K562 (cell line): ENCODE measurements at regions not wholly inside any gene's neighbourhood (a gene's known extent, or its start where the extent isn't known, plus 50 kb on each side); places are given as distances from the start of the nearest gene placed in this dataset.

Source experiments
- ATAC-seq: fragments of 200-7000 bp; cut with Tn5 transposase; 3 replicates; pipeline ENCODE4 v1.9.1; 2020; ENCODE audit warnings: moderate library complexity
- BruUV-seq: library from RNA; stranded (reverse); fragments of 400-500 nt; replicated peaks from 2 replicates; lab custom pipeline; 2021; lab: Mats Ljungman, UMichigan
- CTCF ChIA-PET: fragments of 300-600 bp; formaldehyde crosslinking; extraction: SDS; loops from one replicate; lab custom pipeline; 2021; ENCODE audit warnings: low intra/inter-chr PET ratio; lab: Yijun Ruan, JAX
- POLR2A ChIA-PET: fragments of 300-600, 350-650 bp; sonication (Branson Sonifier 250); formaldehyde crosslinking; extraction: SDS; loops from one replicate; lab custom pipeline; 2021; ENCODE audit warnings: antibody characterized with exemption, inconsistent platforms; lab: Yijun Ruan, JAX
- DNase-seq, 4 experiments: peaks; one replicate each; pipeline versions ENCODE4 v3.0.0 to v3.0.0-alpha.2; 2011 to 2018; ENCODE audit warnings: low spot score in 3 of 4, mixed read lengths in 3 of 4; ENCODE audit errors: extremely low read depth in 1 of 4
- FAIRE-seq: peaks from 2 replicates; lab custom pipeline; 2011; peaks lifted over from hg19 to GRCh38; lab: Jason Lieb, UNC
- H2AFZ ChIP-seq: 2 replicates; pipeline ENCODE4 v1.6.0; 2011; ENCODE audit warnings: low read depth, low read length, control low read depth, inconsistent platforms
- H3K27ac ChIP-seq: fragments of 200-600 bp; 3 replicates; pipeline ENCODE4 v1.8.0; 2011; ENCODE audit warnings: low read depth, mild to moderate bottlenecking, control low read depth, inconsistent platforms, low read length, moderate library complexity, mixed read lengths; ENCODE audit errors: extremely low read depth
- H3K27me3 ChIP-seq, 2 experiments: fragments of 300-600 bp in 1 of 2; 2 replicates in 1 of 2; 3 replicates in 1 of 2; pipeline versions ENCODE4 v1.6.0 to v1.8.0; 2011; ENCODE audit warnings: inconsistent platforms in 2 of 2, low read length in 2 of 2, mild to moderate bottlenecking in 1 of 2, mixed read lengths in 1 of 2, moderate library complexity in 1 of 2; ENCODE audit not compliant: control insufficient read depth in 2 of 2, insufficient read depth in 2 of 2
- H3K36me3 ChIP-seq: fragments of 300-600 bp; 3 replicates; pipeline ENCODE4 v1.8.0; 2011; ENCODE audit warnings: mild to moderate bottlenecking, low read length, inconsistent platforms; ENCODE audit not compliant: control insufficient read depth, insufficient read depth
- H3K4me1 ChIP-seq, 2 experiments: fragments of 200-600 bp in 1 of 2; replicated peaks in 1 of 2; 2 replicates in 1 of 2; 3 replicates in 1 of 2; pipeline versions ENCODE4 v1.5.1 to v1.8.0; 2011; ENCODE audit warnings: inconsistent platforms in 2 of 2, low read length in 2 of 2, mild to moderate bottlenecking in 1 of 2, mixed read lengths in 1 of 2, moderate library complexity in 1 of 2; ENCODE audit not compliant: control insufficient read depth in 2 of 2, insufficient read depth in 2 of 2
- H3K4me2 ChIP-seq: 2 replicates; pipeline ENCODE4 v1.6.1; 2011; ENCODE audit warnings: low read length, control low read depth, inconsistent platforms, mixed read lengths; ENCODE audit not compliant: insufficient read depth
- H3K4me3 ChIP-seq: fragments of 200-600 bp; sonication (generic), shearing (Covaris generic); 2 replicates; pipeline ENCODE4 v1.5.1; 2016; ENCODE audit warnings: control low read depth, inconsistent platforms
- H3K79me2 ChIP-seq: fragments of 200-600 bp; 3 replicates; pipeline ENCODE4 v1.8.0; 2011; ENCODE audit warnings: low read length, inconsistent platforms; ENCODE audit not compliant: control insufficient read depth, insufficient read depth
- H3K9ac ChIP-seq, 2 experiments: 2 replicates each; pipeline versions ENCODE4 v1.6.0 to v1.6.1; 2011; ENCODE audit warnings: low read depth in 2 of 2, low read length in 2 of 2, control low read depth in 1 of 2, inconsistent platforms in 1 of 2, mild to moderate bottlenecking in 1 of 2, mixed read lengths in 1 of 2; ENCODE audit not compliant: insufficient read depth in 1 of 2
- H3K9me1 ChIP-seq: one replicate; pipeline ENCODE4 v1.6.0; 2011; ENCODE audit warnings: inconsistent platforms, mild to moderate bottlenecking, low read length, moderate library complexity; ENCODE audit not compliant: control insufficient read depth, insufficient read depth
- H3K9me3 ChIP-seq: replicated peaks from 2 replicates; pipeline ENCODE4 v1.5.1; 2011; ENCODE audit warnings: low read depth, low read length, inconsistent platforms; ENCODE audit not compliant: control insufficient read depth, insufficient read depth
- H4K20me1 ChIP-seq: replicated peaks from 2 replicates; pipeline ENCODE4 v1.6.1; 2011; ENCODE audit warnings: low read length, inconsistent platforms, mixed read lengths; ENCODE audit not compliant: control insufficient read depth, insufficient read depth
- HDAC2 ChIP-seq: fragments of 450-650 bp; IDR thresholded peaks from 2 replicates; pipeline ENCODE4 v1.6.1; 2016; ENCODE audit warnings: mild to moderate bottlenecking
- HDAC3 ChIP-seq: fragments of 450-650 bp; IDR thresholded peaks from 2 replicates; pipeline ENCODE4 v1.6.1; 2018; ENCODE audit warnings: borderline replicate concordance, mild to moderate bottlenecking, moderate library complexity; ENCODE audit not compliant: partially characterized antibody
- TRIM24 ChIP-seq, 2 experiments: fragments of 450-650 bp; IDR thresholded peaks; 2 replicates each; pipeline ENCODE4 v1.6.1; 2016
- YY1 ChIP-seq, 3 experiments: IDR thresholded peaks; 2 replicates each; pipeline ENCODE4 v1.6.1; 2011; ENCODE audit warnings: low read length in 2 of 3, mild to moderate bottlenecking in 2 of 3, moderate library complexity in 2 of 3, borderline replicate concordance in 1 of 3, control low read depth in 1 of 3, low read depth in 1 of 3; ENCODE audit not compliant: insufficient read depth in 3 of 3, insufficient replicate concordance in 2 of 3, control insufficient read depth in 1 of 3, insufficient read length in 1 of 3; ENCODE audit errors: extremely low read depth in 1 of 3
- ZNF785 ChIP-seq: fragments of 250-450 bp; sonication (Bioruptor Pico); IDR thresholded peaks from 2 replicates; pipeline ENCODE4 v1.4.0; 2020; ENCODE audit warnings: mild to moderate bottlenecking
- in situ Hi-C: fragments of 300-500 bp; cut with MboI; formaldehyde crosslinking; loops from 4 replicates; pipeline ENCODE4 v1.15.0; 2018; ENCODE audit warnings: inconsistent platforms, mixed read lengths
- intact Hi-C: fragments of 100-400 bp; cut with micrococcal nuclease; formaldehyde crosslinking; loops from 2 replicates; pipeline ENCODE4 v1.14.2; 2022

DNA sequence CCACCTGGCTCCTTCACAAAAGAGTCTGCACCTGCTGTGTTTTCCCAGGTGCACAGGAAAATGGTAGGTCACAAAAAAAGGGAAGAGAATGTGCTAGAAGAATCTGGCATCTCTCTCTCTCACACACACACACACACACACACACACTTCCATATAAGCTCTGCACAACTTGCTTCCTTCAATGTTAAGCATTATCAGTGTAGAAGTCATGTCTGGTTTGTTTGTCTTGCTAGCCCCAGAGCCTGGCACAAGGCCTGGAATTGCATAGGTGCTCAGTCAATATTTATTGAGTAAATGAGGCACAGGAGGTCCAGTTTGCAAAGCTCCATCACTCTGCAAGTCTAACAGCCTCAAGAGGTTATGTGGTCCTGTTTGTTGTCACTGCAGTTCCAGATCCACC is 867.3 kb upstream of the AUTS2 start:
- no peak overlapping the region for H3K4me2 ChIP-seq
- no peaks in the 10 kb centered on the region for H3K27me3 ChIP-seq
- H3K9me1 ChIP-seq, result no peaks in the 10 kb centered on the region
- H3K4me1 ChIP-seq, result no peaks in the 10 kb centered on the region
- no peak overlapping the region for H3K9ac ChIP-seq
- DNase-seq, result no peak
- no peaks in the 10 kb centered on the region for H4K20me1 ChIP-seq
- CTCF ChIA-PET, result no interaction called here
- no peak for ATAC-seq
- H2AFZ ChIP-seq, result no peak overlapping the region
- H3K4me3 ChIP-seq, result no peak overlapping the region
- FAIRE-seq, result no peak
- H3K36me3 ChIP-seq, result no peaks in the 10 kb centered on the region
- H3K79me2 ChIP-seq, result no peaks in the 10 kb centered on the region
- no peaks in the 10 kb centered on the region for H3K9me3 ChIP-seq
- intact Hi-C loops (no loop called here), in situ Hi-C loops (no loop called here)
- no peak for TF ChIP-seq YY1 (IDR thresholded peaks at IDR 0.05; ENCODE audit: borderline replicate concordance in 1 of 3, control insufficient read depth in 1 of 3, extremely low read depth in 1 of 3, insufficient read depth in 3 of 3, insufficient read length in 1 of 3, insufficient replicate concordance in 2 of 3, low read depth in 1 of 3, low read length in 2 of 3)
- no peak for TF ChIP-seq ZNF785 (CRISPR knock-in tag)
- TF ChIP-seq TRIM24 (IDR thresholded peaks at IDR 0.05), result no peak
- no peak for TF ChIP-seq HDAC2
- no peak for TF ChIP-seq HDAC3
- TF ChIP-seq, all 486 proteins: peak for 0
- no TSS peak for BruUV-seq
- H3K27ac ChIP-seq, result no peak overlapping the region
- POLR2A ChIA-PET, result no interaction called here
